IMR-90 (cell line): ENCODE measurements at regions not wholly inside any gene's neighbourhood (a gene's known extent, or its start where the extent isn't known, plus 50 kb on each side); places are given as distances from the start of the nearest gene placed in this dataset.

Experiments used
- ATAC-seq: fragments of 200-7000 bp; cut with Tn5 transposase; 2 replicates; pipeline ENCODE4 v1.9.1; 2020; ENCODE audit warnings: low read depth, mild to moderate bottlenecking, moderate library complexity
- BruUV-seq: library from RNA; stranded (reverse); fragments of 400-500 nt; replicated peaks from 2 replicates; lab custom pipeline; 2021; lab: Mats Ljungman, UMichigan
- CTCF ChIA-PET: fragments of 300-600 bp; formaldehyde crosslinking; extraction: SDS; loops from one replicate; lab custom pipeline; 2021; ENCODE audit warnings: antibody characterized with exemption; lab: Yijun Ruan, JAX
- POLR2A ChIA-PET: fragments of 300-600 bp; sonication (Branson Sonifier 250); formaldehyde crosslinking; loops from one replicate; lab custom pipeline; 2022; ENCODE audit warnings: antibody characterized with exemption; ENCODE audit not compliant: unreplicated experiment; lab: Charles Lee
- DNase-seq: peaks from one replicate; pipeline ENCODE4 v3.0.0; 2013
- H2AFZ ChIP-seq: replicated peaks from 2 replicates; pipeline ENCODE3; 2013; ENCODE audit warnings: low read length, mild to moderate bottlenecking; ENCODE audit not compliant: poor library complexity
- H2AK5ac ChIP-seq: 2 replicates; pipeline ENCODE4 v1.6.1; 2013; ENCODE audit warnings: low read depth, low read length, inconsistent platforms
- H2AK9ac ChIP-seq: replicated peaks from 2 replicates; pipeline ENCODE3; 2013; ENCODE audit warnings: mild to moderate bottlenecking, low read depth, low read length, moderate library complexity; ENCODE audit not compliant: poor library complexity
- H2BK120ac ChIP-seq: 2 replicates; pipeline ENCODE4 v1.6.1; 2013; ENCODE audit warnings: low read depth, low read length, inconsistent platforms
- H2BK15ac ChIP-seq: 3 replicates; pipeline ENCODE4 v1.6.1; 2013; ENCODE audit warnings: low read depth, low read length, inconsistent platforms
- H2BK20ac ChIP-seq: 2 replicates; pipeline ENCODE4 v1.6.1; 2013; ENCODE audit warnings: low read depth, mild to moderate bottlenecking, inconsistent platforms, low read length, moderate library complexity
- H2BK5ac ChIP-seq: 2 replicates; pipeline ENCODE4 v1.6.1; 2013; ENCODE audit warnings: mild to moderate bottlenecking, low read depth, low read length, inconsistent platforms; ENCODE audit not compliant: poor library complexity, severe bottlenecking
- H3K14ac ChIP-seq: replicated peaks from 2 replicates; pipeline ENCODE4 v1.6.1; 2013; ENCODE audit warnings: low read depth, low read length, inconsistent platforms
- H3K18ac ChIP-seq: 2 replicates; pipeline ENCODE4 v1.6.1; 2013; ENCODE audit warnings: low read depth, low read length, control low read depth
- H3K23ac ChIP-seq: 2 replicates; pipeline ENCODE4 v1.6.1; 2013; ENCODE audit warnings: low read depth, low read length, inconsistent platforms
- H3K27ac ChIP-seq: 2 replicates; pipeline ENCODE4 v1.5.1; 2013; ENCODE audit warnings: mild to moderate bottlenecking, control low read depth, low read length; ENCODE audit not compliant: insufficient read depth
- H3K27me3 ChIP-seq: 2 replicates; pipeline ENCODE4 v1.6.1; 2013; ENCODE audit warnings: low read length; ENCODE audit not compliant: control insufficient read depth, insufficient read depth
- H3K36me3 ChIP-seq: 2 replicates; pipeline ENCODE4 v1.6.1; 2013; ENCODE audit warnings: low read length, mixed read lengths; ENCODE audit not compliant: control insufficient read depth, insufficient read depth
- H3K4ac ChIP-seq: 2 replicates; pipeline ENCODE4 v1.6.1; 2013; ENCODE audit warnings: low read depth, low read length, inconsistent platforms
- H3K4me1 ChIP-seq: 2 replicates; pipeline ENCODE4 v1.6.1; 2013; ENCODE audit warnings: low read length, mixed read lengths; ENCODE audit not compliant: control insufficient read depth, insufficient read depth
- H3K4me2 ChIP-seq: 2 replicates; pipeline ENCODE4 v1.6.1; 2013; ENCODE audit warnings: low read depth, mild to moderate bottlenecking, control low read depth, low read length, moderate library complexity
- H3K4me3 ChIP-seq: 2 replicates; pipeline ENCODE4 v1.5.1; 2013; ENCODE audit warnings: low read depth, mild to moderate bottlenecking, control low read depth, low read length, moderate library complexity; ENCODE audit not compliant: insufficient read depth
- H3K56ac ChIP-seq: 2 replicates; pipeline ENCODE4 v1.6.1; 2013; ENCODE audit warnings: low read length, inconsistent platforms; ENCODE audit not compliant: insufficient read depth; ENCODE audit errors: extremely low read depth
- H3K79me1 ChIP-seq, 2 experiments: 2 replicates each; pipeline ENCODE4 v1.6.1; 2013; ENCODE audit warnings: low read length in 2 of 2, inconsistent platforms in 1 of 2, low read depth in 1 of 2
- H3K9ac ChIP-seq: 2 replicates; pipeline ENCODE4 v1.6.1; 2013; ENCODE audit warnings: low read depth, low read length, control low read depth
- H3K9me1 ChIP-seq: 2 replicates; pipeline ENCODE4 v1.6.1; 2013; ENCODE audit warnings: low read length, inconsistent platforms; ENCODE audit not compliant: insufficient read depth
- H3K9me3 ChIP-seq: 2 replicates; pipeline ENCODE4 v1.6.1; 2013; ENCODE audit warnings: low read length; ENCODE audit not compliant: control insufficient read depth, insufficient read depth
- H4K20me1 ChIP-seq: 2 replicates; pipeline ENCODE4 v1.6.1; 2013; ENCODE audit warnings: low read length, inconsistent platforms; ENCODE audit not compliant: insufficient read depth
- H4K5ac ChIP-seq: 2 replicates; pipeline ENCODE4 v1.6.1; 2013; ENCODE audit warnings: mild to moderate bottlenecking, low read depth, low read length, control low read depth
- H4K8ac ChIP-seq, 2 experiments: 2 replicates each; pipeline ENCODE4 v1.6.1; 2013; ENCODE audit warnings: low read depth in 2 of 2, low read length in 2 of 2, control low read depth in 1 of 2, inconsistent platforms in 1 of 2
- H4K91ac ChIP-seq: 2 replicates; pipeline ENCODE4 v1.6.1; 2013; ENCODE audit warnings: low read depth, low read length, inconsistent platforms; ENCODE audit not compliant: insufficient read depth
- BHLHE40 ChIP-seq: fragments of 150-350 bp; IDR thresholded peaks from 2 replicates; pipeline ENCODE4 v1.6.1; 2016; ENCODE audit warnings: mild to moderate bottlenecking, low read depth, low read length
- CEBPB ChIP-seq: IDR thresholded peaks from 2 replicates; pipeline ENCODE4 v1.6.1; 2012; ENCODE audit warnings: low read depth, low read length, improper control_type of control experiment
- CHD1 ChIP-seq: IDR thresholded peaks from 2 replicates; pipeline ENCODE4 v1.6.1; 2012; ENCODE audit warnings: low read depth, low read length, improper control_type of control experiment
- FOS ChIP-seq: fragments of 150-350 bp; IDR thresholded peaks from 2 replicates; pipeline ENCODE4 v1.6.1; 2016; ENCODE audit warnings: low read depth, low read length
- MAZ ChIP-seq: IDR thresholded peaks from 2 replicates; pipeline ENCODE4 v1.6.1; 2012; ENCODE audit warnings: low read depth, mild to moderate bottlenecking, low read length, improper control_type of control experiment, moderate library complexity, borderline replicate concordance
- MXI1 ChIP-seq: IDR thresholded peaks from 2 replicates; pipeline ENCODE4 v1.6.1; 2012; ENCODE audit warnings: low read depth, mild to moderate bottlenecking, low read length, moderate library complexity, borderline replicate concordance
- NFE2L2 ChIP-seq: fragments of 150-350 bp; IDR thresholded peaks from 2 replicates; pipeline ENCODE4 v1.6.1; 2016; ENCODE audit warnings: low read depth, mild to moderate bottlenecking, low read length
- RAD21 ChIP-seq: IDR thresholded peaks from 2 replicates; pipeline ENCODE4 v1.6.1; 2012; ENCODE audit warnings: low read length, improper control_type of control experiment
- RCOR1 ChIP-seq: IDR thresholded peaks from 2 replicates; pipeline ENCODE4 v1.6.1; 2012; ENCODE audit warnings: mild to moderate bottlenecking, low read length, improper control_type of control experiment; ENCODE audit not compliant: insufficient replicate concordance
- WGBS, 2 experiments: methylation state at CpG; one replicate each; pipeline versions ENCODE4 v1.1.5 to v1.1.7; 2013; ENCODE audit warnings: missing lambda C conversion rate in 2 of 2; ENCODE audit not compliant: insufficient read length in 1 of 2; ENCODE audit errors: extremely low coverage in 2 of 2; 5-methylcytosine and 5-hydroxymethylcytosine counted together
- dilution Hi-C: fragments of 300-500 bp; cut with HindIII; formaldehyde crosslinking; loops from one replicate; pipeline ENCODE4 v1.14.3; 2018; ENCODE audit warnings: low sequenced_read_pairs; ENCODE audit not compliant: unreplicated experiment
- in situ Hi-C: fragments of 300-500 bp; cut with MboI; formaldehyde crosslinking; loops from 3 replicates; pipeline ENCODE4 v1.14.3; 2019; ENCODE audit warnings: low sequenced_read_pairs, inconsistent platforms, mixed read lengths
- intact Hi-C: fragments of 100-400 bp; cut with micrococcal nuclease; formaldehyde crosslinking; loops from 2 replicates; pipeline ENCODE4 v1.10.0; 2022
- TF ChIP-seq, protein P1 (sequence below): fragments of 150-350 bp; IDR thresholded peaks from 2 replicates; pipeline ENCODE4 v1.6.1; 2016; ENCODE audit warnings: low read depth, mild to moderate bottlenecking, low read length, moderate library complexity, borderline replicate concordance
- TF ChIP-seq, protein P2 (sequence below): conservative IDR thresholded peaks from 2 replicates; pipeline ENCODE4 v1.5.1; 2012; ENCODE audit warnings: mild to moderate bottlenecking, low read depth, low read length, improper control_type of control experiment

DNA sequence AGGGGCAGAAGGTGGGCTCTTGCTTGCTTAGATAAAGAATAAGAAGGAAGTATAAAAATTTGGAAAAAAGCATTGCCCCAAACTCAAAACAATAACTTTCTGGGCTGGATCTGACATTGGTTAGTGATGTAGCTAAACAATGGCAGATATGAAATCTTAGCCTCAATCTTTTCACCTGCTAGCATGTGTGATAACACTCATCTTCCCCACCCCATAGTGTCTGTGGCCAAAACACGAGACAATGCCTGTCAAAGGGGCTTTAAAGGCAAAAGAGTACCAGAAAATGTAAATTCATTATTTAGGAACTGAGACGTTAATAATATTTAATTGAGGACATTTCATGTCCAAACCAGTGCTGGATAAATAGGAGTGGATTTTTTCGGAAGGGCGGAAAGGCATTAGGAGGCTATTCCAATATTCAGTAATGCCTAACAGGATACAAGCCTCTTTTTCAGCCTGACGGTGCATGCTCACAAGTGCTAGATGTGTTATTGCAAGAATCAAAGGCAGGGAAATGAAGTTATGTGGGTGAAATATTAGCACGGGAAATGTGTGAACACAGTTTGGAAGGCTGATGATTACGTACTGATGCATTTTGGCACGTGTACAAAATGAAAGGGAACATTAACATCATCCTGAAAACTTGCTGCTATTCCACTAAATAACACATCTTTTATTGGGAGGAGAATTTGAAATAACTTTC lies 395.7 kb downstream of the GALR1 start:
- no peak overlapping the region for H3K4ac ChIP-seq
- no peak overlapping the region for H4K8ac ChIP-seq
- no peak overlapping the region for H3K4me2 ChIP-seq
- H2BK120ac ChIP-seq, result no peak overlapping the region
- no peaks in the 10 kb centered on the region for H3K4me1 ChIP-seq
- DNase-seq (no peak), ATAC-seq (no peak)
- no peak overlapping the region for H3K9ac ChIP-seq
- H2AK9ac ChIP-seq, result no peak overlapping the region
- no peaks in the 10 kb centered on the region for H3K9me1 ChIP-seq
- no peak overlapping the region for H3K4me3 ChIP-seq
- no peak overlapping the region for H4K5ac ChIP-seq
- no peak overlapping the region for H2BK20ac ChIP-seq
- no peaks in the 10 kb centered on the region for H4K20me1 ChIP-seq
- no peak overlapping the region for H4K91ac ChIP-seq
- WGBS, 2 experiments, result no CpG with 5 or more reads among the region's 8 CpGs
- no peak overlapping the region for H3K23ac ChIP-seq
- CTCF ChIA-PET, result no interaction called here
- H3K14ac ChIP-seq, result no peak overlapping the region
- no peak overlapping the region for H2BK5ac ChIP-seq
- H3K27me3 ChIP-seq, result no peaks in the 10 kb centered on the region
- H3K27ac ChIP-seq, result no peak overlapping the region
- H3K56ac ChIP-seq, result no peak overlapping the region
- H3K79me1 ChIP-seq, result no peaks in the 10 kb centered on the region
- H3K9me3 ChIP-seq, result peaks cover 10% of the 10 kb centered on the region; the same call in 1 of the 2 replicates
- no peak overlapping the region for H2AK5ac ChIP-seq
- dilution Hi-C loops, result no loop called here
- BruUV-seq, result no TSS peak
- TF ChIP-seq MAZ, result no peak
- TF ChIP-seq RCOR1, result no peak
- TF ChIP-seq, protein P1, sequence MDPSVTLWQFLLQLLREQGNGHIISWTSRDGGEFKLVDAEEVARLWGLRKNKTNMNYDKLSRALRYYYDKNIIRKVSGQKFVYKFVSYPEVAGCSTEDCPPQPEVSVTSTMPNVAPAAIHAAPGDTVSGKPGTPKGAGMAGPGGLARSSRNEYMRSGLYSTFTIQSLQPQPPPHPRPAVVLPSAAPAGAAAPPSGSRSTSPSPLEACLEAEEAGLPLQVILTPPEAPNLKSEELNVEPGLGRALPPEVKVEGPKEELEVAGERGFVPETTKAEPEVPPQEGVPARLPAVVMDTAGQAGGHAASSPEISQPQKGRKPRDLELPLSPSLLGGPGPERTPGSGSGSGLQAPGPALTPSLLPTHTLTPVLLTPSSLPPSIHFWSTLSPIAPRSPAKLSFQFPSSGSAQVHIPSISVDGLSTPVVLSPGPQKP, result no peak
- no peak for TF ChIP-seq NFE2L2
- no peak for TF ChIP-seq RAD21
- TF ChIP-seq MXI1, result no peak
- TF ChIP-seq BHLHE40, result no peak
- TF ChIP-seq, protein P2, sequence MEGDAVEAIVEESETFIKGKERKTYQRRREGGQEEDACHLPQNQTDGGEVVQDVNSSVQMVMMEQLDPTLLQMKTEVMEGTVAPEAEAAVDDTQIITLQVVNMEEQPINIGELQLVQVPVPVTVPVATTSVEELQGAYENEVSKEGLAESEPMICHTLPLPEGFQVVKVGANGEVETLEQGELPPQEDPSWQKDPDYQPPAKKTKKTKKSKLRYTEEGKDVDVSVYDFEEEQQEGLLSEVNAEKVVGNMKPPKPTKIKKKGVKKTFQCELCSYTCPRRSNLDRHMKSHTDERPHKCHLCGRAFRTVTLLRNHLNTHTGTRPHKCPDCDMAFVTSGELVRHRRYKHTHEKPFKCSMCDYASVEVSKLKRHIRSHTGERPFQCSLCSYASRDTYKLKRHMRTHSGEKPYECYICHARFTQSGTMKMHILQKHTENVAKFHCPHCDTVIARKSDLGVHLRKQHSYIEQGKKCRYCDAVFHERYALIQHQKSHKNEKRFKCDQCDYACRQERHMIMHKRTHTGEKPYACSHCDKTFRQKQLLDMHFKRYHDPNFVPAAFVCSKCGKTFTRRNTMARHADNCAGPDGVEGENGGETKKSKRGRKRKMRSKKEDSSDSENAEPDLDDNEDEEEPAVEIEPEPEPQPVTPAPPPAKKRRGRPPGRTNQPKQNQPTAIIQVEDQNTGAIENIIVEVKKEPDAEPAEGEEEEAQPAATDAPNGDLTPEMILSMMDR, result no peak
- TF ChIP-seq CHD1, result no peak
- no peak for TF ChIP-seq CEBPB
- no peak for TF ChIP-seq FOS
- in situ Hi-C loops, result no loop called here
- H2BK15ac ChIP-seq, result no peak overlapping the region
- POLR2A ChIA-PET, result no interaction called here
- H3K36me3 ChIP-seq, result no peaks in the 10 kb centered on the region
- no peak overlapping the region for H2AFZ ChIP-seq
- intact Hi-C loops, result no loop called here
- H3K18ac ChIP-seq, result no peak overlapping the region
